ENCODE measurements at regions not wholly inside any gene's neighbourhood (a gene's known extent, or its start where the extent isn't known, plus 50 kb on each side); places are given as distances from the start of the nearest gene placed in this dataset.

DNA sequence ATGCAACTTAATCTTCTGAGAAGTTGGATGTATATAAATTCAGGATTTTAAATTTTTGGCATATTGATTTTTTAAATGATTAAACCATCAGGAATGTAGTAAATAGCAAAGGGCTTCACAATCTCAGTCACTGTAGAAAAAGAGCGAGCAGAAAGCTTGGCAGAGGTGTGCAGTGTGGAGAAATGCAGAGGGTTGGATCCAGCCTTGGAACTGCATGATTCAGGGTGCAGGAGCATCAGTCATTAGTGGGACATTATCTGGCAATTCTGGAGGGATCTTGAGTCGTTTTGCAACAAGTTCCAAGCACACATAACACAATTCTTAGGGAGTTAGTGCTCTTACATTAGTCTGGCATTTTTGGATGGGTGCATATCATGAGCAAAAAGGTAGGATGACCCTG is 267.9 kb downstream of the PLA2G4A start:
- TF ChIP-seq, protein P1, sequence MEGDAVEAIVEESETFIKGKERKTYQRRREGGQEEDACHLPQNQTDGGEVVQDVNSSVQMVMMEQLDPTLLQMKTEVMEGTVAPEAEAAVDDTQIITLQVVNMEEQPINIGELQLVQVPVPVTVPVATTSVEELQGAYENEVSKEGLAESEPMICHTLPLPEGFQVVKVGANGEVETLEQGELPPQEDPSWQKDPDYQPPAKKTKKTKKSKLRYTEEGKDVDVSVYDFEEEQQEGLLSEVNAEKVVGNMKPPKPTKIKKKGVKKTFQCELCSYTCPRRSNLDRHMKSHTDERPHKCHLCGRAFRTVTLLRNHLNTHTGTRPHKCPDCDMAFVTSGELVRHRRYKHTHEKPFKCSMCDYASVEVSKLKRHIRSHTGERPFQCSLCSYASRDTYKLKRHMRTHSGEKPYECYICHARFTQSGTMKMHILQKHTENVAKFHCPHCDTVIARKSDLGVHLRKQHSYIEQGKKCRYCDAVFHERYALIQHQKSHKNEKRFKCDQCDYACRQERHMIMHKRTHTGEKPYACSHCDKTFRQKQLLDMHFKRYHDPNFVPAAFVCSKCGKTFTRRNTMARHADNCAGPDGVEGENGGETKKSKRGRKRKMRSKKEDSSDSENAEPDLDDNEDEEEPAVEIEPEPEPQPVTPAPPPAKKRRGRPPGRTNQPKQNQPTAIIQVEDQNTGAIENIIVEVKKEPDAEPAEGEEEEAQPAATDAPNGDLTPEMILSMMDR (IDR thresholded peaks at IDR 0.05; ENCODE audit: low read depth, low read length), result no peak
- no peak for TF ChIP-seq EZH2phosphoT487 (IDR thresholded peaks at IDR 0.05; ENCODE audit: low read depth)

All from OCI-LY3 (cell line).